ENCODE measurements at regions not wholly inside any gene's neighbourhood (a gene's known extent, or its start where the extent isn't known, plus 50 kb on each side); places are given as distances from the start of the nearest gene placed in this dataset.

DNA sequence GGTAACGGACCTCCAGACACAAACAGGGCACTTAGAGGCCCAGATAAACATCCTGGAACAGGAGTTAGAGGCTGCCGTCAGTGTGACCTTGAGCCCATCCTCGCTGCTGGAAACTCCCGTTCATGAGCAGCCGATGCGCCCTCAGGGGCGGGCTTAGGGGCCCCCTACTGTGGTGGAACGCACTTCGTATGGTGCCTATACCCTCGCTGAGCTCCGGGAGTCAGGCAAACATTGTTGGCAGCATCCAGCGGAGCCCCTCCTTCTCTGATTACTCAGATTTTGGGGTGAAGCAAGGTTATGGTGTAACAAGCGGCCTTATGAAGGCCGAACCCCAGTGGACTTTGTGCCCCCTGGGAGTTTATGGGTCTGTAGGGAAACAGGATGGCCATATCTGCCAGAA lies 205.3 kb upstream of the SYT4 start:
- no peak for DNase-seq

DNA sequence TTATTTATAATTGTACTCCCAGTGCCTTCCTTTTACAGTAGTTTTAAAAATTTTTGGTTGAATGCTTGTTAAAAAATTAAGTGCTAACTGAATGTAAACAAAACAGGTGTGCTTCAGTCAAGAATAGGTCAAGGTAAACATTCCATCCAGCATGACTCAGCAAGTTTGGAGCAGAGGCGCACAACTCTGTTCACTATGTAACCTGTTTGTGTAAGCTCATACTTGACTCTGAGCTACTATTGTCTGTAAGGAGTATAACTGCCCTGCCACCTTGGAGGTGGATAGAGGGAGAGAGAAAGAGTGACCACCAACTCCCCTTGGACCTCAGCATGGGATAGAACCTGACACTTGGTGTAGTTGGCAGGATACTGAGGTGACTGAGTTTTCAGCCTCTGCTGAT lies 207.4 kb upstream of the SYT4 start:
- DNase-seq = no peak

- DNase-seq = no peak
These were observed 208.3 kb upstream of the SYT4 start for GRCh38 chr18:43485545-43485963.

DNA sequence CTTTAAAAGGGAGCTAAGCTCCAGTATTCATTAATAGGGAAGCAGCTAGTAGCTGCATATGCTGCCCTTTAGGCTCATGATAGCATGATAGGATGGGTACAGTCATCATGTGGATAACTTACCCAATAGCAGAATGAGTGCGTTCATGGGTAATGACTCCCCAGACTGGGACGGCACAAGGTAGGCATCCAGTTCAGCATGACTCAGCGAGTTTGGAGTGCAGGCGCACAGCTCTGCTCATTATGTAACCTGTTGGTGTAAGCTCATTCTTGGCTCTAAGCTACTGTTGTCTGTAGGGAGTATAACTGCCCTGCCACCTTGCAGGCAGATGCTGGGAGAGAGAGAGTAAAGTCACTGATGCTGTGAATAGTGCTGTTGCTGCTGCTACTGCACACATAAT lies 209.2 kb upstream of the SYT4 start:
- DNase-seq = no peak

GRCh38 chr18:43501099-43501498 lies 223.8 kb upstream of the SYT4 start:
- DNase-seq = no peak

- no peak for DNase-seq
These were observed 229.6 kb upstream of the SYT4 start for GRCh38 chr18:43506935-43507334.

- no peak for DNase-seq
These were observed 230.7 kb upstream of the SYT4 start for GRCh38 chr18:43507842-43508481.

DNA sequence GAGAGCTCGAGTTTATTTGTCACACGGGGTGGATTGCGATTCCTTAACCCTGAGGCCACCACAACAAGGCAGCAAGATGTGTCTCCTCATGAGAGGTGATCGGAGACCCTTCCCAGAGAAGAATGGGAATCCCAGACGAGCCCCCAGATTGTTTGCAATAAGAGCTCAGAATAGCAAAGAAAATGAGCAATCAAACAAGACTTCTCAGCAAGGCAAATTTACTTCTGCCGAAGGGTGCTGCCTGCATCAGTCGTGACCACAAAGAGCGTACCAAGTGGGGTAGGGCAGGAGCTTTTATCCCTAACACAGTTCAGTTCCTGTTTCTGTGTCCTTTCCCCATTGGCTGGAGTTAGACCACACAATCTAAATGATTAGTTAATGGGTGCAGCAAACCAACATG lies 237.5 kb upstream of the SYT4 start:
- no peak for DNase-seq

- DNase-seq = no peak
These were observed 238.2 kb upstream of the SYT4 start for GRCh38 chr18:43515481-43515880.

DNA sequence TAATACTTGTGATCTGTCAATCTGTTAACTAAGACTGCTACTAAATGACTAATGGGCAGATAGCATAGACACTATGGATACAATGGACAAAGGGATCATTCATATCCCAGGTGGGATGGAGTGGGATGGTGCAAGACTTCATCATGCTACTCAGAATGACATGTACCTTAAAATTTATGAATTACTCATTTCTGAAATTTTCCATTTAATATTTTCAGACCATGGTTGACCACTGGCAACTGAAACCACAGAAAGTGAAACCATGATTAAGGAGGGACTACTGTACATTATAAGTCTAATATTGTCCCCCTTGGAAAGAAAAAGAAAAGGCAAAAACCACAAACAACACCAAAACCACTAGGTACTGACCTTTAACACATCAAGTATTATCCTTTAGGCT lies 247.0 kb upstream of the SYT4 start:
- no peak for DNase-seq

DNA sequence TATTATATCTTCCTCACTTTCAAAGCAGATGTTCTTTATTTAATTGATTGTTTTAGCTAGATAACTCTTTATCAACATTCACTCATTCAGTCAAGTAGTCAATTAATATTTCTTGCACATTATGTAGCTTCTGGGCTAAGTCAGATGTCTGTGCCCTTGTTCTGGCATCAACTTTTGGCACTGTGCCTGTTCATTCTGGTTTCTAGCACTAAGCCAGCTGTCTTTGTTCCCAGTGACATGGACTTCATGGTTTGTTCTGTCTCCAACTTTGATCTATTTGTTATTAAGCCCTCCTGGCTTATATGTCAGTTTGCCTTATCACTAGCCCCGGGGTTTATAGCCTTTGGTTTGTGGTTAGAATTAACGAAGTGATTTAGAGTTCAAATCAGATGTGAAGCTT lies 247.9 kb upstream of the SYT4 start:
- DNase-seq = no peak

- DNase-seq = no peak
These were observed 249.3 kb upstream of the SYT4 start for GRCh38 chr18:43526426-43527145.

GRCh38 chr18:43531438-43531837 lies 254.1 kb upstream of the SYT4 start:
- no peak for DNase-seq

GRCh38 chr18:43533371-43533770 lies 256.1 kb upstream of the SYT4 start:
- no peak for DNase-seq

GRCh38 chr18:43534511-43534910 lies 257.2 kb upstream of the SYT4 start:
- DNase-seq = no peak

- no peak for DNase-seq
These were observed 262.6 kb upstream of the SYT4 start for GRCh38 chr18:43539862-43540261.

DNA sequence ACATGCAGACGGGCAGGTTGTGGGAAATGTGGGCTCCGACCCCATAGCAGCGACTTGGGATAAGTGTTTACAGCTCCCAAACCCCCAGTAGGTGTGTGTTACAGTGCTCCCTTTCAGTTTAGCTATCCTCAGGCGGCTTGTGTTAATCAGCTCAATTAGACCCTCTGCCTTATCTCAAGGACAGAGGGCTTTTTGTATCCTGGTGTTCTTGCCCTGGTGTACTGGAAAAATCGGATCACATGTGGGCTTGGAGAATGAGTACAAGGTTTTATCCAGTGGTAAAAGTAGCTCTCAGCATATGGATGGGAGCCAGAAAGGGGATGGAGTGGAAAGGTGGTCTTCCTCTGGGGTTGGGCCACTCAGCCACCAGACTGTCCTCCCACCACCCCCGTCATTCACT lies 264.7 kb upstream of the SYT4 start:
- DNase-seq = no peak

- no peak for DNase-seq
These were observed 265.9 kb upstream of the SYT4 start for GRCh38 chr18:43543236-43543635.

DNA sequence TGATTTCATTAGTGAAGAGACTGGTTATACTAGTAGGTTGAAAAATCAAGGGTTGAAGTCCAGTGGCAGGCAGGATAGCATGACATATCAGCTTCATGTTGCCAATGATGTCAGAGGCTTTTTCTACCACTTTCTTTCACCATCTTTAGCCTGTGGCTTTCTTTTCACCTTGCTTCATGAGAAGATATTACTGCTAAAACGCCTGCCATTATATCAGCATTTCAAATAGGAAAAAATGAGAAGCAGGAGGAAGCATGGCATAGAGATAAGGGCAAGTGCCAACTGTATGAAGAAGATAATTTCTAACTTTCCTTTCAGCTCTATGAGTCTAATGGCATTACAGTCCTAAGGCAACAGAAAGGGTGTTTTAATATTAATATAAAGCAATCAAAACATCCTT lies 270.2 kb upstream of the SYT4 start:
- DNase-seq = no peak

DNA sequence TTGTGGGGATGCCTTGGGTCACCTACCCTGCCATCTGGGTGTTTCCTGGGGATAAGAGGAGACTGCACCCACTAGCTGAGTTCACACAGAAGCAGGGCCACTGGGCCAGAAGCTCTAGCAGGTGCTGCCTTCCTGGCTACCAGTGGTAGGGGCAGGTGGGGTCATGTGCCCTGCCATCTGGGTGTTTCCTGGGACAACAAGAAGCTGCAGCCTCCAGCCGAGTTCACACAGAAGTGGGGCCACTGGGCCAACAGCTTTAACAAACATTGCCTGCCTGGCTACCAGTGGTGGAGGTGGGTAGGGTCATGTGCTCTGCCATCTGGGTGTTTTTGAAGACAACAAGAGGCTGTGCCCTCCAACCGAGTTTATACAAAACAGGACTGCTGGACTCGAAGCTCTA lies 282.2 kb upstream of the SYT4 start:
- no peak for DNase-seq

- no peak for DNase-seq
These were observed 286.5 kb upstream of the SYT4 start for GRCh38 chr18:43563780-43564179.

DNA sequence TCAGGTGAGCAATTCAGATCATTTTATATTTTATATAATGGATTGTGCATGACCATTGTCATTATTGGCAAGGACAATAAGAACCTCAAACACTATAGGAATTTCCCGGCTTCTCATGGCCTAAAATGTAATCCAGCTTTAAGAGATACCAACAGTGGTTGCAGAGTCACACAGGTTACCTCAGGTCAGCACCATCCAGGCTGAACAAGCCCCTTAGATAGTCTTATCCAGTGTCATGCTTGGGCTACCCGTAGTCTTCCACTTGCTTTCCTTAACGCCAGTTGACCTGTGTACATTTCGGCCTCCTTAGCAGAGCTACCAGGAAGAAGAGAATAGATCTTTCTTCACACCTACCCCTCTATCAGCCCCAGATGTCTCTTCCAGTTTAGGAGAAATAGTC lies 293.3 kb upstream of the SYT4 start:
- no peak for DNase-seq

DNA sequence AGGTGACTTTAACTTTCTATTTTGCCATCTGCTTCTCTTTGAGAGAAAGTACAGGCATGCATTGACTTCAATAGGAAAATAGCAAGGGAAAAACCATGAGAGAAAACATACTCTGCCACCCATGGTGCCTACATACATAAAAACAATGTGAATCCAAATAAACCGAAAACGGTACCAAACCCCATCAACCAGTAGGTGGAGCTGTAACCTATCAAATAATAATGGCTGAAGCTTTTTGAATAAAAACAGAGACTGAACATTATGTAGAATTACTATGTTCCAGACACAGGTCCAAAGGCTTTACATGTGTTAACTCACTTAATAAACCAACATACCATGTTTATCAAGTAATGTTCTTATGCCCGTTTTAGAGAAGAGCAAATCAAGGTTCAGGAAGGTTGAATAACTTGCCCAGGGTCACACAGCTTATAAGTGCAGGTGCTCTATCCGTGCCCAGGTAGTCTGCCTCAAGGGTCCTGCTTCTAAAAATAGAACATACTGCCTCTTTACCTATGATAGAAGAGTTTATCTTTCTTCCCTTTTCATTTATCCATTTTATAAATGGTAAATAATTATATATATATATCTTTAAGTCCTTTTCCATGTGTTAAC lies 293.9 kb upstream of the SYT4 start:
- no peak for DNase-seq

GRCh38 chr18:43572163-43572562 lies 294.9 kb upstream of the SYT4 start:
- no peak for DNase-seq

- no peak for DNase-seq
These were observed 297.7 kb upstream of the SYT4 start for GRCh38 chr18:43574974-43575373.
